HCT116 (cell line): ENCODE measurements at regions not wholly inside any gene's neighbourhood (a gene's known extent, or its start where the extent isn't known, plus 50 kb on each side); places are given as distances from the start of the nearest gene placed in this dataset.

ENCODE experiments used
- ATAC-seq: fragments of 200-7000 bp; cut with Tn5 transposase; 2 replicates; pipeline ENCODE4 v1.9.1; 2020; ENCODE audit warnings: mild to moderate bottlenecking, moderate library complexity
- BruUV-seq: library from RNA; stranded (reverse); fragments of 400-500 nt; replicated peaks from 2 replicates; lab custom pipeline; 2021; lab: Mats Ljungman, UMichigan
- CTCF ChIA-PET: fragments of 300-600 bp; sonication (Branson Sonifier 250); formaldehyde crosslinking; loops from one replicate; lab custom pipeline; 2021; ENCODE audit warnings: antibody characterized with exemption; lab: Charles Lee
- POLR2A ChIA-PET: fragments of 300-600, 350-600 bp; sonication (Branson Sonifier 250); formaldehyde crosslinking; loops from one replicate; lab custom pipeline; 2021; ENCODE audit warnings: antibody characterized with exemption; lab: Charles Lee
- RAD21 ChIA-PET, 2 experiments: fragments of 300-600 bp; sonication (Branson Sonifier 250); formaldehyde crosslinking; loops; one replicate each; lab custom pipeline; 2023; ENCODE audit warnings: low total read pairs in 2 of 2; ENCODE audit not compliant: uncharacterized antibody in 2 of 2, unreplicated experiment in 2 of 2, low non-redundant PET in 1 of 2; lab: Charles Lee
- DNase-seq: peaks from one replicate; pipeline ENCODE4 v3.0.0-alpha.2; 2010; ENCODE audit warnings: low read depth, low spot score
- H2AFZ ChIP-seq: fragments of 200-600 bp; shearing (Covaris generic), sonication (generic); 2 replicates; pipeline ENCODE4 v1.6.1; 2017; ENCODE audit warnings: low read depth, mixed run types, mixed read lengths, antibody characterized with exemption, low read length; ENCODE audit not compliant: poor library complexity, severe bottlenecking
- H3K27ac ChIP-seq: 2 replicates; pipeline ENCODE4 v1.5.1; 2012; ENCODE audit warnings: low read depth, low read length
- H3K27me3 ChIP-seq: fragments of 200-600 bp; sonication (generic); 2 replicates; pipeline ENCODE4 v1.6.1; 2016; ENCODE audit warnings: mixed run types, low read length, mixed read lengths; ENCODE audit not compliant: insufficient read depth
- H3K36me3 ChIP-seq, 2 experiments: fragments of 200-500 bp in 1 of 2; fragments of 200-600 bp in 1 of 2; sonication (Bioruptor generic) in 1 of 2; sonication (generic) in 1 of 2; 2 replicates each; pipeline versions ENCODE4 v1.5.1 to v1.6.1; 2014 to 2016; ENCODE audit warnings: low read length in 2 of 2, inconsistent platforms in 1 of 2, mixed read lengths in 1 of 2, mixed run types in 1 of 2; ENCODE audit not compliant: insufficient read depth in 2 of 2, control insufficient read depth in 1 of 2
- H3K4me1 ChIP-seq, 2 experiments: fragments of 200-600 bp in 1 of 2; sonication (generic) in 1 of 2; 2 replicates each; pipeline versions ENCODE4 v1.5.1 to v1.6.1; 2012 to 2017; ENCODE audit warnings: low read length in 2 of 2, inconsistent platforms in 1 of 2, mild to moderate bottlenecking in 1 of 2, mixed read lengths in 1 of 2, mixed run types in 1 of 2, moderate library complexity in 1 of 2; ENCODE audit not compliant: insufficient read depth in 2 of 2, control insufficient read depth in 1 of 2
- H3K4me2 ChIP-seq: fragments of 200-600 bp; sonication (generic); 2 replicates; pipeline ENCODE4 v1.6.1; 2017; ENCODE audit warnings: mixed run types, low read length, mixed read lengths
- H3K4me3 ChIP-seq, 2 experiments: fragments of 200-600 bp in 1 of 2; sonication (generic) in 1 of 2; replicated peaks in 1 of 2; 2 replicates each; pipeline ENCODE4 v1.5.1; 2011 to 2016; ENCODE audit warnings: low read length in 2 of 2, control low read depth in 1 of 2, low read depth in 1 of 2, mild to moderate bottlenecking in 1 of 2, mixed read lengths in 1 of 2, mixed run types in 1 of 2
- H3K79me2 ChIP-seq: fragments of 200-600 bp; sonication (generic); 2 replicates; pipeline ENCODE4 v1.6.1; 2017; ENCODE audit warnings: mild to moderate bottlenecking, mixed run types, low read length, moderate library complexity, mixed read lengths; ENCODE audit not compliant: insufficient read depth
- H3K9ac ChIP-seq: fragments of 200-600 bp; sonication (generic); 2 replicates; pipeline ENCODE4 v1.6.1; 2016; ENCODE audit warnings: low read length, mixed read lengths
- H3K9me2 ChIP-seq: fragments of 200-600 bp; sonication (generic), shearing (Covaris generic); 2 replicates; pipeline ENCODE4 v1.6.1; 2017; ENCODE audit warnings: mixed run types, mild to moderate bottlenecking, moderate library complexity; ENCODE audit not compliant: insufficient read depth
- H3K9me3 ChIP-seq, 2 experiments: fragments of 200-500 bp in 1 of 2; fragments of 200-600 bp in 1 of 2; sonication (Bioruptor generic) in 1 of 2; sonication (generic) in 1 of 2; 2 replicates each; pipeline ENCODE4 v1.6.1; 2014 to 2017; ENCODE audit warnings: low read length in 2 of 2, mixed read lengths in 2 of 2, inconsistent platforms in 1 of 2, low read depth in 1 of 2, mild to moderate bottlenecking in 1 of 2, mixed run types in 1 of 2, moderate library complexity in 1 of 2; ENCODE audit not compliant: control insufficient read depth in 1 of 2, insufficient read depth in 1 of 2
- H4K20me1 ChIP-seq: fragments of 200-600 bp; sonication (generic), shearing (Covaris generic); 2 replicates; pipeline ENCODE4 v1.6.1; 2017; ENCODE audit warnings: mixed run types, mild to moderate bottlenecking, moderate library complexity; ENCODE audit not compliant: insufficient read depth
- CEBPB ChIP-seq: IDR thresholded peaks from 2 replicates; pipeline ENCODE4 v1.6.1; 2012; ENCODE audit warnings: low read depth
- EGR1 ChIP-seq: IDR thresholded peaks from 2 replicates; pipeline ENCODE4 v1.6.1; 2012; ENCODE audit warnings: low read depth
- EZH2phosphoT487 ChIP-seq: fragments of 200-600 bp; IDR thresholded peaks from 2 replicates; pipeline ENCODE4 v1.6.1; 2018; ENCODE audit warnings: antibody characterized with exemption, borderline replicate concordance
- POLR2AphosphoS5 ChIP-seq: IDR thresholded peaks from 2 replicates; pipeline ENCODE4 v1.6.1; 2011; ENCODE audit warnings: mild to moderate bottlenecking, low read depth, low read length, moderate library complexity
- RAD21 ChIP-seq: IDR thresholded peaks from 2 replicates; pipeline ENCODE4 v1.6.1; 2012; ENCODE audit warnings: low read depth, mild to moderate bottlenecking
- SIN3A ChIP-seq: IDR thresholded peaks from 2 replicates; pipeline ENCODE4 v1.6.1; 2012; ENCODE audit warnings: low read depth
- SRF ChIP-seq: IDR thresholded peaks from 2 replicates; pipeline ENCODE4 v1.6.1; 2012; ENCODE audit warnings: low read depth
- TCF7L2 ChIP-seq: IDR thresholded peaks from 2 replicates; pipeline ENCODE4 v1.7.0; 2011; ENCODE audit warnings: borderline replicate concordance, inconsistent platforms; ENCODE audit not compliant: insufficient read depth, insufficient read length; ENCODE audit errors: extremely low read depth
- YY1 ChIP-seq: IDR thresholded peaks from 2 replicates; pipeline ENCODE4 v1.6.1; 2011; ENCODE audit warnings: low read length, low read depth, moderate library complexity, mild to moderate bottlenecking; ENCODE audit not compliant: insufficient replicate concordance; ENCODE audit errors: extremely low read depth
- ZFX ChIP-seq: fragments of 450-650 bp; IDR thresholded peaks from 2 replicates; pipeline ENCODE4 v1.6.1; 2017
- ZNF274 ChIP-seq: fragments of 200-500 bp; sonication (Bioruptor generic); IDR thresholded peaks from 2 replicates; pipeline ENCODE4 v1.6.1; 2014; ENCODE audit warnings: mild to moderate bottlenecking, low read depth, low read length, inconsistent platforms
- intact Hi-C: fragments of 100-400 bp; cut with micrococcal nuclease; formaldehyde crosslinking; loops from 2 replicates; pipeline ENCODE4 v1.10.0; 2022
- TF ChIP-seq, protein P1 (sequence below): IDR thresholded peaks from 2 replicates; pipeline ENCODE4 v1.6.1; 2012; ENCODE audit warnings: low read depth
- TF ChIP-seq, protein P2 (sequence below): IDR thresholded peaks from 2 replicates; pipeline ENCODE4 v1.6.1; 2011; ENCODE audit warnings: mild to moderate bottlenecking, low read length, moderate library complexity; ENCODE audit not compliant: insufficient replicate concordance; ENCODE audit errors: extremely low read depth
- TF ChIP-seq, protein P3 (sequence below): IDR thresholded peaks from 2 replicates; pipeline ENCODE4 v1.6.1; 2012
- TF ChIP-seq, protein P4 (sequence below), 3 experiments: fragments of 200-600 bp in 1 of 3; sonication (generic) in 1 of 3; IDR thresholded peaks in 2 of 3; conservative IDR thresholded peaks in 1 of 3; 2 replicates each; pipeline ENCODE4 v1.5.1; 2012 to 2017; ENCODE audit warnings: low read depth in 2 of 3, low read length in 2 of 3, antibody characterized with exemption in 1 of 3, borderline replicate concordance in 1 of 3, control low read depth in 1 of 3, mild to moderate bottlenecking in 1 of 3, mixed read lengths in 1 of 3, mixed run types in 1 of 3, moderate library complexity in 1 of 3; ENCODE audit not compliant: insufficient read depth in 1 of 3
- TF ChIP-seq, protein P5 (sequence below): IDR thresholded peaks from 2 replicates; pipeline ENCODE4 v1.6.1; 2012

DNA sequence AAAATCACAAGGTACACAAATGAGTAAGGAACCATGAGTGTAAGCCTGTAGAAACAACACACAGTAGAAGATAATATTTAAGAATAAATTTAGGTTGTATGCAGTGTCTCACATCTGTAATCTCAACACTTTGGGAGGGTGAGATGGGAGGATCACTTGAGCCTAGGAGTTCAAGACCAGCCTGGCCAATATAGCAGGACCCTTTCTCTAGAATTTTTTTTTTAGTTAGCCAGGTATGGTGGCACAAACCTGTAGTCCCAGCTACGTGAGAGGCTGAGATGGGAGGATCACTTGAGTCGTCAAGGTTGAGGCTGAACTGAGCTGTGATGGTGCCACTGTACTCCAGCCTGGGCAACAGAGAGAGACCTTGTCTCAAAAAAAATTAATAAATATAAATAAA lies 401.2 kb upstream of the RORB start (continued):
- TF ChIP-seq ZNF274 (no peak), EZH2phosphoT487 (no peak), TCF7L2 (no peak), RAD21 (no peak)

DNA sequence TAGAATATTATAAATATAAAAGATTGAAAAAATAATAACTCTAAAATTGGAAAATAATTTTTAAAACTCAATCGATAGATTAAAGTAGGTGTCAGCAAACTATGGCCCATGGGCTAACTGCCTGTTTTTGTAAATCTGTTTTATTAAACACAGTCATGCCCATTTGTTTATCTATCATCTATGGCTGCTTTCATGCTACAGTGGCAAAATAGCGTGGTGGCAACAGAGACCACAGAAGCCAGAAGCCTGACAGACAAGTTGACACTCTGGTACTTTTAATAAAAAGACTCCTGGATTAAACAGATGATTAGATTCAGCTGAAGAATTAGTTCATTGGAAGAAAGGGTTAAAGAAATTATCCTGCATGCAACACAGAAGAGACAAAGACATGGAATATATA lies 400.7 kb upstream of the RORB start:
- no TSS peak for BruUV-seq
- H3K9me2 ChIP-seq, result no peaks in the 10 kb centered on the region
- no peak overlapping the region for H3K4me2 ChIP-seq
- H3K27ac ChIP-seq, result no peak overlapping the region
- H3K9me3 ChIP-seq, result no peaks in the 10 kb centered on the region
- no peak for ATAC-seq
- intact Hi-C loops, result no loop called here
- H2AFZ ChIP-seq, result no peak overlapping the region
- DNase-seq, result no peak
- no peak overlapping the region for H3K9ac ChIP-seq
- RAD21 ChIA-PET, result no interaction called here
- TF ChIP-seq, protein P1, sequence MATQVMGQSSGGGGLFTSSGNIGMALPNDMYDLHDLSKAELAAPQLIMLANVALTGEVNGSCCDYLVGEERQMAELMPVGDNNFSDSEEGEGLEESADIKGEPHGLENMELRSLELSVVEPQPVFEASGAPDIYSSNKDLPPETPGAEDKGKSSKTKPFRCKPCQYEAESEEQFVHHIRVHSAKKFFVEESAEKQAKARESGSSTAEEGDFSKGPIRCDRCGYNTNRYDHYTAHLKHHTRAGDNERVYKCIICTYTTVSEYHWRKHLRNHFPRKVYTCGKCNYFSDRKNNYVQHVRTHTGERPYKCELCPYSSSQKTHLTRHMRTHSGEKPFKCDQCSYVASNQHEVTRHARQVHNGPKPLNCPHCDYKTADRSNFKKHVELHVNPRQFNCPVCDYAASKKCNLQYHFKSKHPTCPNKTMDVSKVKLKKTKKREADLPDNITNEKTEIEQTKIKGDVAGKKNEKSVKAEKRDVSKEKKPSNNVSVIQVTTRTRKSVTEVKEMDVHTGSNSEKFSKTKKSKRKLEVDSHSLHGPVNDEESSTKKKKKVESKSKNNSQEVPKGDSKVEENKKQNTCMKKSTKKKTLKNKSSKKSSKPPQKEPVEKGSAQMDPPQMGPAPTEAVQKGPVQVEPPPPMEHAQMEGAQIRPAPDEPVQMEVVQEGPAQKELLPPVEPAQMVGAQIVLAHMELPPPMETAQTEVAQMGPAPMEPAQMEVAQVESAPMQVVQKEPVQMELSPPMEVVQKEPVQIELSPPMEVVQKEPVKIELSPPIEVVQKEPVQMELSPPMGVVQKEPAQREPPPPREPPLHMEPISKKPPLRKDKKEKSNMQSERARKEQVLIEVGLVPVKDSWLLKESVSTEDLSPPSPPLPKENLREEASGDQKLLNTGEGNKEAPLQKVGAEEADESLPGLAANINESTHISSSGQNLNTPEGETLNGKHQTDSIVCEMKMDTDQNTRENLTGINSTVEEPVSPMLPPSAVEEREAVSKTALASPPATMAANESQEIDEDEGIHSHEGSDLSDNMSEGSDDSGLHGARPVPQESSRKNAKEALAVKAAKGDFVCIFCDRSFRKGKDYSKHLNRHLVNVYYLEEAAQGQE, result no peak
- TF ChIP-seq RAD21, result no peak
- no peak for TF ChIP-seq EZH2phosphoT487
- no peak for TF ChIP-seq SIN3A
- TF ChIP-seq, protein P2, sequence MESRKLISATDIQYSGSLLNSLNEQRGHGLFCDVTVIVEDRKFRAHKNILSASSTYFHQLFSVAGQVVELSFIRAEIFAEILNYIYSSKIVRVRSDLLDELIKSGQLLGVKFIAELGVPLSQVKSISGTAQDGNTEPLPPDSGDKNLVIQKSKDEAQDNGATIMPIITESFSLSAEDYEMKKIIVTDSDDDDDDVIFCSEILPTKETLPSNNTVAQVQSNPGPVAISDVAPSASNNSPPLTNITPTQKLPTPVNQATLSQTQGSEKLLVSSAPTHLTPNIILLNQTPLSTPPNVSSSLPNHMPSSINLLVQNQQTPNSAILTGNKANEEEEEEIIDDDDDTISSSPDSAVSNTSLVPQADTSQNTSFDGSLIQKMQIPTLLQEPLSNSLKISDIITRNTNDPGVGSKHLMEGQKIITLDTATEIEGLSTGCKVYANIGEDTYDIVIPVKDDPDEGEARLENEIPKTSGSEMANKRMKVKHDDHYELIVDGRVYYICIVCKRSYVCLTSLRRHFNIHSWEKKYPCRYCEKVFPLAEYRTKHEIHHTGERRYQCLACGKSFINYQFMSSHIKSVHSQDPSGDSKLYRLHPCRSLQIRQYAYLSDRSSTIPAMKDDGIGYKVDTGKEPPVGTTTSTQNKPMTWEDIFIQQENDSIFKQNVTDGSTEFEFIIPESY, result no peak
- TF ChIP-seq TCF7L2, result no peak
- TF ChIP-seq CEBPB, result no peak
- no peak for TF ChIP-seq POLR2AphosphoS5
- TF ChIP-seq, protein P3, sequence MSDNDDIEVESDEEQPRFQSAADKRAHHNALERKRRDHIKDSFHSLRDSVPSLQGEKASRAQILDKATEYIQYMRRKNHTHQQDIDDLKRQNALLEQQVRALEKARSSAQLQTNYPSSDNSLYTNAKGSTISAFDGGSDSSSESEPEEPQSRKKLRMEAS, result no peak
- no peak for TF ChIP-seq SRF
- TF ChIP-seq YY1, result no peak
- TF ChIP-seq, protein P4, sequence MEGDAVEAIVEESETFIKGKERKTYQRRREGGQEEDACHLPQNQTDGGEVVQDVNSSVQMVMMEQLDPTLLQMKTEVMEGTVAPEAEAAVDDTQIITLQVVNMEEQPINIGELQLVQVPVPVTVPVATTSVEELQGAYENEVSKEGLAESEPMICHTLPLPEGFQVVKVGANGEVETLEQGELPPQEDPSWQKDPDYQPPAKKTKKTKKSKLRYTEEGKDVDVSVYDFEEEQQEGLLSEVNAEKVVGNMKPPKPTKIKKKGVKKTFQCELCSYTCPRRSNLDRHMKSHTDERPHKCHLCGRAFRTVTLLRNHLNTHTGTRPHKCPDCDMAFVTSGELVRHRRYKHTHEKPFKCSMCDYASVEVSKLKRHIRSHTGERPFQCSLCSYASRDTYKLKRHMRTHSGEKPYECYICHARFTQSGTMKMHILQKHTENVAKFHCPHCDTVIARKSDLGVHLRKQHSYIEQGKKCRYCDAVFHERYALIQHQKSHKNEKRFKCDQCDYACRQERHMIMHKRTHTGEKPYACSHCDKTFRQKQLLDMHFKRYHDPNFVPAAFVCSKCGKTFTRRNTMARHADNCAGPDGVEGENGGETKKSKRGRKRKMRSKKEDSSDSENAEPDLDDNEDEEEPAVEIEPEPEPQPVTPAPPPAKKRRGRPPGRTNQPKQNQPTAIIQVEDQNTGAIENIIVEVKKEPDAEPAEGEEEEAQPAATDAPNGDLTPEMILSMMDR (IDR thresholded peaks at IDR 0.05 in 2 of 3, conservative IDR thresholded peaks at IDR 0.05 in 1 of 3; ENCODE audit: borderline replicate concordance in 1 of 3, insufficient read depth in 1 of 3, low read depth in 2 of 3, low read length in 2 of 3), result no peak
- no peak for TF ChIP-seq ZNF274
- TF ChIP-seq, protein P5, sequence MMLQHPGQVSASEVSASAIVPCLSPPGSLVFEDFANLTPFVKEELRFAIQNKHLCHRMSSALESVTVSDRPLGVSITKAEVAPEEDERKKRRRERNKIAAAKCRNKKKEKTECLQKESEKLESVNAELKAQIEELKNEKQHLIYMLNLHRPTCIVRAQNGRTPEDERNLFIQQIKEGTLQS, result no peak
- no peak for TF ChIP-seq ZFX
- no peak for TF ChIP-seq EGR1
- H3K4me3 ChIP-seq, result no peak overlapping the region
- no peaks in the 10 kb centered on the region for H3K79me2 ChIP-seq
- H3K36me3 ChIP-seq, result no peaks in the 10 kb centered on the region
- H3K27me3 ChIP-seq, result no peaks in the 10 kb centered on the region
- no peaks in the 10 kb centered on the region for H4K20me1 ChIP-seq
- CTCF ChIA-PET, result no interaction called here
- no peaks in the 10 kb centered on the region for H3K4me1 ChIP-seq
- POLR2A ChIA-PET, result no interaction called here
